HG02884 (cell line): ENCODE measurements at regions not wholly inside any gene's neighbourhood (a gene's known extent, or its start where the extent isn't known, plus 50 kb on each side); places are given as distances from the start of the nearest gene placed in this dataset.
"Not testable (repeated sequence)": the region's sequence is repeated elsewhere in the genome, so short reads cannot be mapped to it uniquely, and the experiment has no call there.

Experiments
- ATAC-seq: cut with Tn5 transposase; IDR thresholded peaks from one replicate; pipeline ENCODE4 v1.9.1; 2021; ENCODE audit warnings: mild to moderate bottlenecking, moderate library complexity; ENCODE audit not compliant: unreplicated experiment

DNA sequence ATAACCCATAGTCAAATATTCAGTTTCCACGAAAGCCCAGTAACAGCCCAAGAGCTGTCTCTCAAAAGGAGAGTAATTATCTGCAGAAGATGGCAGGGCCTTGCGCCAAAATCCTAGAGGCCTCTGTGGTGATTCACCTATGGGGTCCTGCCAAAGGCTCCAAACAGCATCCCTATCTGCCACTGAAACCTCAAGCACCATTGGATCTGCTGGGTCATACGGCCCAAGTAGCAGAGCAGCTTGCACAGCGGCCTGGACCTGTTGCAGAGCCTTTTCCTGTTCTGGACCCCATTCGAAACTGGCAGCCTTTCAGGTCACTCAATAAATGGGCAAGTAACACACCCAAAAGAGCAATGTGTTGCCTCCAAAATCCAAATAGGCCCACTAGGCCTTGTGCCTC, 183.2 kb upstream of the IPO5 start:
- not testable (repeated sequence) for ATAC-seq

DNA sequence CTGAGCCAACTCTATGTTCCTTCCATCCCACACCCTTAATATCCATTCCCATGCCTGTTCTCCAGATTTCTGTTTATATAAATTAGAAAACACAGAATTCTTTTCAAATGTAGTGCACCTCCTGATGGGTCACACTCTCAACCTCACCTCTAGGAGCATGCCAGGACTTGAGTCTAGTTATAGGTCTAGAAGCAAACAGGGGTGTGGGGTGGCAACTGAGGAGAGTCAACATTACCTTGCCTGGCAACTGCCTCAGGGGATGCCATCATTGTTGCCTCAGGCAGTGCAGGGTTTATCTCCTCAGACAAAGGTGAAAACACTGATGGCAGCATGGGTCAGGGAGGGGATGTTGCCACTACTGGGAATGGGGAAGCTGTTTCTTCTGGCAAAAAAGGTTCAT, 181.0 kb upstream of the IPO5 start:
- not testable (repeated sequence) for ATAC-seq

DNA sequence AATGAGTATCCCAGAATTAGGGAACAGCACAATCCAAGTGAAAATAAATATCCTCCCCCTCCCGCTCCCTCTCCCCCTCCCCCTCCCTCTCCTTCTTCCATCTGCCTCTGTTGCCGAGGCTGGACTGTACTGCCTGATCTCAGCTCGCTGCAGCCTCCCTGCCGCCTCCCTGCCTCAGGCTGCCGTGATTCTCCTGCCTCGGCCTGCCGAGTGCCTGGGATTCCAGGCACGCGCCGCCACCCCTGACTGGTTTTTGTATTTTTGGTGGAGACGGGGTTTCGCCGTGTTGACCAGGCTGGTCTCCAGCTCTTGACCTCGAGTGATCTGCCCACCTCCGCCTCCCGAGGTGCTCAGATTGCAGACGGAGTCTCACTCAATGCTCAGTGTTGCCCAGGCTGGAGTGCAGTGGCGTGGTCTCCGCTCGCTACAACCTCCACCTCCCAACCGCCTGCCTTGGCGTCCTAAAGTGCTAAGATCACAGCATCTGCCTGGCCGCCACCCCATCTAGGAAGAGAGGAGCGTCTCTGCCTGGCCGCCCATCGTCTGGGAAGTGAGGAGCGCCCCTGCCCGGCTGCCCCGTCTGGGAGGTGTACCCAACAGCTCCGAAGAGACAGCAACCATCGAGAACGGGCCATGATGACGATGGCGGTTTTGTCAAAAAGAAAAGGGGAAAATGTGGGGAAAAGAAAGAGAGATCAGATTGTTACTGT, 178.9 kb upstream of the IPO5 start:
- not testable (repeated sequence) for ATAC-seq

DNA sequence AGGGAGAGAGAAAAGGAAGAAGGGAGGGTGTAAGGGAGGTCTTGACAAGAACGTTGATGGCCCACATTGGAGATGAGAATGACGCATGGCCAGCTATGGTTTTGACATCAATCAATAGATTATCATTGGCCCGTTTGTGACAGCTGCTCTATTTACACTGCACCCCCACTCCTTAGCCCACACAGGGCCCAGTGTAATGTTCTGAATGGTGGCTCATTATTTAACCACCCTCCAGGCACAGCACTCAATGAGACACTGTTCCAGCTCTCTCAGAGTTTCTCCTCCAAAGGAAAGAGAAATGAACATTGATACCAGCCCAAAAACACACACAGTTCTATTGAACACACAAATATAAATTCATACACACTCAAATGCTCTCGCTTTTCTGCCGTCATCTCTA, 173.0 kb upstream of the IPO5 start:
- no peak for ATAC-seq

DNA sequence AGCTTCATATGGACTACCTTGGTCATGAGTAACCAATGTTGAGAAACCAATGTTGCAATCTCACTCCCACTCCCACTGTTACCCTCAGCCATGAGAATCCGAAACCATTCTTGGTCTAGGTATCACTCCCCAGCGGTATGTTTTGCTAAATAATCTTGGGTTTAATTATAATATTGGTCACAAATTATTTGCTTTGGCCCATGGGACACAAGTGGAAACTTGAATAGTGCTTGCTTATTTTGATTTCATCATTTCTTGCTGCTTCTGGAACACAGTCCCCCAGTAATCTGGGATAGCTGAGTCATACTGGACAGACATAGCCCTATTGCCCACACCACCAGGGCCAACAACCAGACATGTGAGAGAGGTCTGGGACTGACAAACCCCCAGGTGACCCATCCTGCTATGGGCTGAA, 171.6 kb upstream of the IPO5 start:
- ATAC-seq: no peak

DNA sequence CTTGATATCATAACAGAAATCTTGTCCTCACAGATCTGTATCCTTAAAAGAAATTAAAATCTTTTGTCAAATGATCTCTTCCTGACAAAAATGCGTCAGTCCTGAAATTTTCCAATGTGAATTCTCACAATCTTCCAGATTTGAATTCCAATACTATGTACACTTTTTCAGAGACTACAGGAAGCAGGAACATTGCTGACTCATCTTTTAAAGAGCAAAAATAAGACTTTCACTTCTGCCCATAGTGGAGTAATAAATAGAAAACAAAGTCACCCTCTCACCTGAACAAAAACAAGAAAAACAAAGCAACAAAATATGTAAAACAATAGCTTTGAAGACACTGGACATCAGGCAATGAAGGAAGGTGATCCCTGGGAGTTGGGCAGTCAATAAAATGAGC, 167.0 kb upstream of the IPO5 start:
- ATAC-seq: no peak

DNA sequence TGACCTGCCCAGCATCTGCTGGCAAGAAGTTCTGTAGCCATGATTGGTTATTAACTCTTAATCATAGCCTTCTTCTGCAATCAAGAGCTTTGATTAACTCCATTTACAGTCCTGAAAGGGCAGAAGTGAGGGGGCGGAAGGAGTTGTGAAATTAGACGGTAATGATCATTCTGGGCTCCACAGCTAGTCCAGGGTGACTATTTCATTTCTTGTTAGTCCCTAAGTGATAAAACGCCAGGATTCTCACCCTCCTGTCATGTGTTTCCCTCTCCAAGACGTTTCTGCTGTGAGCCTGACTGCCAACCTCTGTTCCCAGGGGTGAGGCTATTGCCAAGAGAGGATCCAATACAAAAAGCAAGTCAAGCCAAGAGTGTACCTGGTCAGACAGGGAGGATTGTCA, 155.9 kb upstream of the IPO5 start:
- no peak for ATAC-seq

DNA sequence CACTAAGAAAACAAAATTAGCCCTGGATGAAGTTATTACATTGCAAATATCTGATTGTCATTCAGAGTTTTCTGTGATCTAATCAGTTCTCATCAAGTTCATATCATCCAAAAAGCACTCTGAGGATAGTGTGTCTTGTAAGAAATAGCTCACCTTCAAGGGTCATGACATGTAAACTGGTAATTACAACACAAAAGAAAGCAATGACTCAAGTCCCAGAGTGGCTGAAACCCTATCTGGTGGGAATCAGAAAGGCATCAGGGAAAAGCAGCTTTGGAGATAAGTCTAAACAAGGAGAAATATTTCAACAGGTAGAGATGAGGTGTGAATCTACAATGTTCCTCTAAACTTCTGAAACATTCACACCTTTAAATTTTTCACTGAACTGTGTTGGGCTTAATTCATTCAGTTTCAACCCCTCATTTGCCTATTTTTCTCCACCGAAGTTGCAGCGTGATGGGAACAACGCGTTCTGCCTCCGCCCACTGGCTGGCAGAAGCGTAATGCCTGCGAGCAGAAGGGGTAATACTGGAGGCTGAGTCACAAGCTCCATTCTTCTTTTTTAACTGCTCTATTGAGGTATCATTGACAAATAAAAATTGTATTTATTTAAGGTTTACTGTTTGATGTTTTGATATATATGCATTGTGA, 155.2 kb upstream of the IPO5 start:
- no peak for ATAC-seq

DNA sequence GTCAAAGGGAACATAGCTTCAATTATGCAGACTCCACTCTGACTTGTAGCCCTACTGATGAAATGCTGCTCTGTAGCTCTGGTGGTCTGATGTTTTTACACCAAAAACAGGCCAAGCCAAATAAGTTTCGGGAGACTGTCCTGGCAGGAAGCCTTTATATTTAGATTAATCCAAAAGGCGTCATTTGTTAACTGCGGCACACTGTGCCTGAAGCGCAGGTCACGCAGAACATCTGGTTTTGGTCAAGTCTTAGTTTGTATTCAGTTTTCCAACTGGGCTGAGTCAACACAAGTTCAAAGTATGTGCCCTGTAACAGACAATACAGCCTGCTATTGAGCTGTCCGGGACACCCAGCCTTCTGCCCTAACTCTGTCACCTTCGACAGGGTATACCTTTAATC, 154.6 kb upstream of the IPO5 start:
- no peak for ATAC-seq

DNA sequence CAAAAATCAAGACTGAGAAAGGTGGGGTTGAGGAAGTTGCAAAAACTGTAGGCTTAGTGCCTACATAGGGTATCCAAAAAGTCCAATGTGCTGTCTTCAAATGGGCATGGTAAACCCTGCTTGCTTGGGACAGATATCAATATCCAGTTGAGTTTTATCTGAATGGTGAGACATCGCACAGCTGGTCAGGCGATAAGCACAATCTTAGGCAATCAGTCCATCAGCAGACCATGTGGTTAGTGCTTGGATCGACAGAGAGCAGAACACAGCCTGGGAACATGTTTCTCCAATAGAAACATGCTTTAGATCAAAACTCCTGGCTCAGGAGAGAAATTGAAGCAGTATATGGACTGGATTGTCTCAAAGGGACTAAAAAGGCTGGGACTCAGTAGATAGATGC, 151.3 kb upstream of the IPO5 start:
- ATAC-seq: no peak

DNA sequence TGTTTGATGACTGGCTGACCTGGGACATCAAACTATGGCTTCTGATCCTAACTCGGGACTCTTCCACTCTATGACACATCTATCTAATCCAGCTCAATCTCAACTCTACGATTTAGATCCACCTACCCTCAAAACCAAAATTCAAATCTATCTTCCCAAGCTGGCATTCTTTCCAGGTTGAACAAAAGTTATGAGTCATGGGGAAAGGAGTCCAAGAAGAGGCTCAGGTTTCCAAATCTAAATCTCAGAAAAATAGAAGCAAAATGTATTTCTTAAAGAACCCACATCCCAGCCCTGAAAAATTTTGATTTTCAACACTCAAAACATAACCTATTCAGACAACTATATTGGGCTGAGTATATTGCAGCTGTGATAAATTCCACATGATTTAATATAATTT, 143.9 kb upstream of the IPO5 start:
- no peak for ATAC-seq

DNA sequence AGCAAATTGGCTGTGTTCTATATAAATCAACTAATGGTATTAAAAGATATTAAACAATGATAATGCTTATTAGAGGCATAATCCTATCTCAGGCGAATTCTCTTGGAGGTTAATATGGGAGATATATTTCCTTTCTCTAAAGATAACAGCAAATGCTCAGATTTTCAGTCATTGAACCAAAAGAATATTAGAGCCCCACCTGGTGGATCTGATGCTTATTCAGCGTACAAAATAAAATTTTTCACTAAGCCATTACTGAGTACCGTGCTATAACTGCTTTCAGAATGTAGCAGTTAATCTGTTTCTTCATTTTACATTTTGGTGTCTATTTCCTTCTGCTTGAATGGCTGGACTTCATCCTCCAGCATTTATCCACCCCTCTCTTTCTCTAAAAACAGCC, 143.3 kb upstream of the IPO5 start:
- ATAC-seq: no peak

DNA sequence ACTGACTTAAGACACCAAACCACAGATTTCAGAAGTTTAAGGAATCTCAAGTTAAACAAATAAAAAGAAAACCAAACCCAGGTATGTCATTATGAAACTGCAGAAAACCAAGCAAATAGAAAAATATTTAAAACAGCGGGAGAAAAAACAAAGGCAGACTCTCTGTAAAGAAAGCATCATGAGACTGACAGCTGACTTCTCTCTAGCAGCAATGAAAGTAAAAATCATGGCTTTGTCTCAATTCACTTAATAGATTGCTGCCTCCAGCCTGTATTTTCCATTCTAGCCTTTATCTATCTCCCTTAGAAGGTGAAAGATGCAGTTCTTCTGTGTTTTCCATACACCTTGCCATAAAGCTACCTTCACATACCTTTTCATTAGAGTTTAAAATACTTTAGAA, 131.1 kb upstream of the IPO5 start:
- no peak for ATAC-seq

DNA sequence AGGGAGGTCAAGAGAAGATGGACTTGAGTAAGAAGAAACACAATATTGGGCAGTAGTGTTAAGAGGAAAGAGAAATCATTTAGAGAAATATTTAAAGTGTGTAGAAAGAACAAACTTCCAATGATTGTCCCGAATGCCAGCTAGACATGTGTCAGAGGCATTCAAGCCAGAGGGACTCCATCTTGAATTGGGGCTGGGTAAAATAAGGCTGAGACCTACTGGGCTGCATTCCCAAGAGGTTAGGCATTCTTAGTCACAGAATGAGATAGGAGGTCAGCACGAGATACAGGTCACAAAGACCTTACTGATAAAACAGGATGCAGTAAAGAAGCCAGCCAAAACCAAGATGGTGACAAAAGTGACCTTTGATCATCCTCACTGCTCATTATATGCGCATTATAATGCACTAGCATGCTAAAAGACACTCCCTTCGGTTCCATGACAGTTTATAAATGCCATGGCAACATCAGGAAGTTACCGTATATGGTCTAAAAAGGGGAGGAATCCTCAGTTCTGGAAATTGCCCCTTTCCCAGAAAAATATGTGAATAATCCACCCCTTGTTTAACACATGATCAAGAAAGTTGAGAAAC, 127.0 kb upstream of the IPO5 start:
- no peak for ATAC-seq

DNA sequence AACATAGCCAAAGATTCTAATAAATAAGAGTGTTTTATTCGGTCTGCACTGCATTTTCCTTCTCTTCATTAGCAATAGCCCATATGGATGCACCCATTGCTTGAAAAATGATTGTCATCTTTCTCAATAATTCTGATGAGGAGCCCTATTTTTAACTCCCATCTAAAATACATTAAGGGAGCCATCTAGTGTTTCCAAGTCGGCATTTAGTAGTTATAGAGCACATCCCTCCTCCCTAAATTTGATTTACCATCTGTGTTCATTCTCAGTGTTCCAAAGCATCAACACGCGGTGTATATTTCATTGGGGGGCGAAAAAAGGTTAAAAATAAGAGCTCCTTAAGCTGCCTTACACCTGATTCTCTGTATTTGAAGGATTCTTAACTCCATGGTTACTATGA, 119.2 kb upstream of the IPO5 start:
- ATAC-seq: no peak

DNA sequence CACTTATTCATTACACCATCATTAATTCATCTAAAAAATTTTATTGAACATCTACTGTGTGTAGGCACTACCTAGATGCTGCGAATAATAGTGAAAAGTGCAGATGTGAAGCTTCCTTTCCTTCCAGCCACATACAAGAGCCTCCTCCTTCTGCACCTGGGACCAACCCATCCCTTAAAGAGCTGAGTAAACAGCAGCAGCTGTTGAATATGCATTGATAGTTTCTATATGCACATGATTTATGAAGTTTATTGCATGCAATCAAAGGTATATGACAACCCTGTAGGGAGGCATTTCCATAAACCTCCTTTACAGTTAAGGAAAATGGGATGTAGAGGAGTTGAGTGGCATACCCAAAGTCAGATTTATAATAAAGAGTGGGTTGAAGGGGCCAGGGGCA, 110.3 kb upstream of the IPO5 start:
- ATAC-seq: no peak

DNA sequence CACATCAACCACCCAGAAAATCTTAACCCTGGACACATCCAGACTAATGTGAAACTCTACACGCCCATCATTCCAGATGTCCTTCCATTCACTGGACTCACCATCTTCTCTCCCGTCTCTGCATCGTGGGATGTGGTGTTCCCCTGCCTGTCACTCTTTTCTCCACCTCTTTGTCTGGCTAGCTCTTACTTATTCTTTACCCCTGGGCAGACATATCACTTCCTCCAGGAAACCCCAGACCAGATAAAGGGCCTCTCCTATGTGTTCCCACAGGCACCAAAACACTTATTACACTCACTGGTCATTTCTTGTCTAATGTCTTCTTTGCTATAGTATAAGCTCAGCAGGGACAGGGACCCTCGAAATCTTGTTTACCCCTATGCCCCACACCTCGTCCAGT, 109.3 kb upstream of the IPO5 start:
- no peak for ATAC-seq

DNA sequence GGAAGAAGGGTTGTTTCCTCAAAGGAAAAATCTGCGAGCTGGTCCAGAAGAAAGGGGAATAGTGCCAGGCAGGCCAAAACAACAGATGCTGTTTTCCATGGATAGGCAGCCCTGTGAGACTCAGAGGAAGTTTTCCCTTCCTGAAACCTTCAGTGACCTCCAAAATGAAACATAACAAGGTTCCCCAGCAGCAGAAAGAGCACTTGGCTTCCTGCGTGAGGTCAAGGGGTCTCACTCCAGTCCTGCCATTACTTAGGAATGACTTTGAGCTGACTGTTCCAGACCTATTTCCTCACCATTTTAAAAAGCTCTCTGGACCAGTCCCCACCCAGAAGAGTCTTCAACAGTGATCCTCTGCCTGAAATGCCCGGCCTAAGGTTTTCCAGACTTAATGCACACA, 104.6 kb upstream of the IPO5 start:
- ATAC-seq: no peak

DNA sequence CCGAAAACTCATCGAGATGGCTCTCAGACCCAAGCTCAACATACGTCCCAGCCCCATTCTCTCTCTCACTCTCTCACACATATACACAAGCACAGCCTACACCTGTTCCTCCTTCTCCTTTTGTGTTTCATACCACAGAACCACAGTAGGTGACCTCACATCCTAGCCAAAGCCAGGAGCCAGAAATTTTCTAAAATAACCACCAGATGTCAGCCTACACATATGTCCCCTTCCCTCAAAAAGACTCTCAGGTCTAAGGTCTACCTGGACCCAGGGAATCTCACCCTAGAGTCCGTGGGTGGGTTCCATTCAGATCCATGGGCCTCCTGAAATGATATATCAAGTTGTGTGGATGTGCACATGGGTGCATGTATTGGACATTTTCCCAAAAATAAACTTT, 104.2 kb upstream of the IPO5 start:
- ATAC-seq: peak; percentile 88

DNA sequence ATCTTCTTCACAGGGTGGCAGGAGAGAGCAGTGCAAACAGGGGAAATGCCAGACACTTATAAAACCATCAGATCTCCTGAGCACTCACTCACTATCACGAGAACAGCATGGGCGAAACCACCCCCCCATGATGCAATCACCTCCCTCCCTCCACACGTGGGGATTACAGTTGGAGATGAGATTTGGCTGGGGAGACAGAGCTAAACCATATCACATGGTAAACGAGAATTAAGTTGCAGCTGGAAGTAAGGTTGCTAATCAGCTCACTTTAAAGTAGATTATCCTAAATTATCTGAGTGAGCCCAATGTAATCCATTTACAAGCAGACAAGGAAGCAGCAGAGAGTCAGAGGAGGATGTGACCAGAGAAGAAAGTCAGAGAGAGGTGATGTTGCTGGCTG, 102.2 kb upstream of the IPO5 start:
- no peak for ATAC-seq

DNA sequence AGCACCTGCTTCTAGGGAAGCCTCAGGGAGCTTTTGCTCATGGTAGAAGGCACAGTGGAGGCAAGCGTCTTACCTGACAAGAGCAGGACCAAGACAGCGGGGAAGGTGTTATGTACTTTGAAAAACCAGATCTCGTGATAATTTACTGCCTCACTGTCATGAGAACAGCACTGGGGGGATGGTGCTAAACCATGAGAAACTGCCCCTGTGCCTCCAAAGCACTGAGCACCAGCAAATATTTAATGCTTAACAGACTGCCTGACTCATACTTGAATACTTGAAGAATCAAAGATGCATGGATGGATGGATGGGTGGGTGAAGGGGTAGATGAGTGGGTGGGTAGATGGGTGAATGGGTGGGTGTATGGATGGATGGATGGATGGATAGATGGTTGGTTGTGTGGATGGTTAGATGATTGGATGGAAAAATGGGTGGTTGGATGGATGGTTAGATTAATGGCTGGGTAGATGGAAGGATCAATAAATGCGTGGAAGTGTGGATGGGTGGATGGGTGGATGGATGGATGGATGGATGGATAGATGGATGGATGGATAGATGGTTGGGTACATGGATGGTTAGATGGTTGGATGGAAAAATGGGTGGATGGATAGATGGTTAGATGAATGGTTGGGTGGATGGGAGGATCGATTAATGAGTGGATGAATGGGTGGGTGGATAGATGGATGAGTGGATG, 101.1 kb upstream of the IPO5 start:
- ATAC-seq: no peak

DNA sequence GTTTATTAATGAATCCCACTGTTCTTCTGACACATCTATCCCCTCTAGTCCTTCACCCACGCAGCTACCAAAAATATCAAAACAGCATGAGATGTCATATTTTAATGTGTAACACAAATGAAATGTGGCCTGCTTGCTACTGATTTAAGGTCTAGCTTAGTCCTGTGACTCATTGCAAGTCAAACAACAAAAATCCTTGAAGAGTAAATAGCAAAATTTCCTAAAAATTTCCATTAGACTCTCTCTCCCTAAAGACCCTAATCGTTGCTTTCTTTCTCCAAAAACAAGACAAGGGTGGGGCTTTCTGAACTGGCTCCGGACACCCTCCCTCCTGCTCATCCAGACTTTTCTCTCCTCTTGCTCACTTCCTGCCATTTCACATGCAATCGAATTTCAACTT, 99.9 kb upstream of the IPO5 start:
- ATAC-seq: no peak
